Suprapubic skin (tissue), 3 donors: ENCODE measurements at regions not wholly inside any gene's neighbourhood (a gene's known extent, or its start where the extent isn't known, plus 50 kb on each side); places are given as distances from the start of the nearest gene placed in this dataset.

ENCODE experiments used
- POLR2A ChIP-seq, 2 donors: fragments of 450-650 bp; IDR thresholded peaks; one replicate each; pipeline ENCODE4 v1.6.1; 2017; ENCODE audit warnings: antibody characterized with exemption in 2 of 2, mild to moderate bottlenecking in 2 of 2, moderate library complexity in 2 of 2
- TF ChIP-seq, protein P1 (sequence below), 2 donors: fragments of 200-600 bp in 1 of 2; fragments of 450-650 bp in 1 of 2; sonication (generic) in 1 of 2; IDR thresholded peaks; one replicate each; pipeline ENCODE4 v1.5.1; 2016 to 2019; ENCODE audit warnings: antibody characterized with exemption in 2 of 2, mild to moderate bottlenecking in 1 of 2, moderate library complexity in 1 of 2

DNA sequence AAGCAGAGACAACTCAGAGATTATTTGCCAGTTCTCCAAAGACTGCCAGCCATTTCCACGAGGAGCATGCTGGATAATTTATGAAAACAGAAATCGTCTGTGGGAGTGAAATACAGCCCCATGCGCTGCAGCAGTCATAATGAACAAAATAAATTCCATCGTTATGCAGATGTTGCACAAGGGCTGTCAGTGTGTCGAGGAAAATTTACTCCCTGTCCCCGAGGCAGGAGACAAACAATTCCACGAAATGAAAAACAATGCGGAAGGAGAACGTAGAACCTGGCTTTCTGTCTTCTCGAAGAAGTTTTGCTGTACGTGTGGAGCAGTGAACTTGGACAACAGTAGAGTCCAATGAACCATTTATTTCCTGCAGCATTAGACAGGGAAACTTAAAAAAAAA lies 399.4 kb downstream of the CD83 start:
- TF ChIP-seq, protein P1, sequence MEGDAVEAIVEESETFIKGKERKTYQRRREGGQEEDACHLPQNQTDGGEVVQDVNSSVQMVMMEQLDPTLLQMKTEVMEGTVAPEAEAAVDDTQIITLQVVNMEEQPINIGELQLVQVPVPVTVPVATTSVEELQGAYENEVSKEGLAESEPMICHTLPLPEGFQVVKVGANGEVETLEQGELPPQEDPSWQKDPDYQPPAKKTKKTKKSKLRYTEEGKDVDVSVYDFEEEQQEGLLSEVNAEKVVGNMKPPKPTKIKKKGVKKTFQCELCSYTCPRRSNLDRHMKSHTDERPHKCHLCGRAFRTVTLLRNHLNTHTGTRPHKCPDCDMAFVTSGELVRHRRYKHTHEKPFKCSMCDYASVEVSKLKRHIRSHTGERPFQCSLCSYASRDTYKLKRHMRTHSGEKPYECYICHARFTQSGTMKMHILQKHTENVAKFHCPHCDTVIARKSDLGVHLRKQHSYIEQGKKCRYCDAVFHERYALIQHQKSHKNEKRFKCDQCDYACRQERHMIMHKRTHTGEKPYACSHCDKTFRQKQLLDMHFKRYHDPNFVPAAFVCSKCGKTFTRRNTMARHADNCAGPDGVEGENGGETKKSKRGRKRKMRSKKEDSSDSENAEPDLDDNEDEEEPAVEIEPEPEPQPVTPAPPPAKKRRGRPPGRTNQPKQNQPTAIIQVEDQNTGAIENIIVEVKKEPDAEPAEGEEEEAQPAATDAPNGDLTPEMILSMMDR (IDR thresholded peaks at IDR 0.05) = no peak
- TF ChIP-seq POLR2A (IDR thresholded peaks at IDR 0.05) = no peak
